GM12878 (cell line): ENCODE measurements at regions not wholly inside any gene's neighbourhood (a gene's known extent, or its start where the extent isn't known, plus 50 kb on each side); places are given as distances from the start of the nearest gene placed in this dataset.

Source experiments
- ATAC-seq: fragments of 200-7000 bp; cut with Tn5 transposase; 3 replicates; pipeline ENCODE4 v1.9.1; 2020; ENCODE audit warnings: mild to moderate bottlenecking, moderate library complexity
- BruUV-seq: library from RNA; stranded (reverse); fragments of 400-500 nt; replicated peaks from 2 replicates; lab custom pipeline; 2021; lab: Mats Ljungman, UMichigan
- CTCF ChIA-PET: fragments of 300-600 bp; sonication (Branson Sonifier 250); formaldehyde crosslinking; extraction: SDS; loops from one replicate; lab custom pipeline; 2021; ENCODE audit warnings: inconsistent platforms; lab: Yijun Ruan, JAX
- POLR2A ChIA-PET: fragments of 350-600 bp; formaldehyde crosslinking; extraction: SDS; loops from one replicate; lab custom pipeline; 2021; ENCODE audit warnings: inconsistent platforms; lab: Charles Lee
- RAD21 ChIA-PET: fragments of 300-600 bp; sonication (Branson Sonifier 250); formaldehyde crosslinking; loops from one replicate; lab custom pipeline; 2023; ENCODE audit warnings: antibody characterized with exemption; ENCODE audit not compliant: unreplicated experiment; lab: Charles Lee
- SMC1A ChIA-PET: fragments of 300-600 bp; sonication (Branson Sonifier 250); formaldehyde crosslinking; loops from one replicate; lab custom pipeline; 2023; ENCODE audit not compliant: unreplicated experiment, uncharacterized antibody; lab: Charles Lee
- DNase-seq: peaks from one replicate; pipeline ENCODE4 v3.0.0-alpha.2; 2011; ENCODE audit warnings: low read depth, low spot score
- FAIRE-seq: peaks from 3 replicates; lab custom pipeline; 2011; peaks lifted over from hg19 to GRCh38; lab: Jason Lieb, UNC
- H2AFZ ChIP-seq: 2 replicates; pipeline ENCODE4 v1.6.0; 2011; ENCODE audit warnings: low read depth, low read length, control low read depth; ENCODE audit not compliant: control insufficient read depth
- H3K27ac ChIP-seq: 2 replicates; pipeline ENCODE4 v1.5.1; 2011; ENCODE audit warnings: control low read depth; ENCODE audit not compliant: control insufficient read depth, insufficient read depth
- H3K27me3 ChIP-seq, 2 experiments: replicated peaks in 1 of 2; 2 replicates each; pipeline versions ENCODE4 v1.6.0 to v1.6.1; 2011; ENCODE audit warnings: low read length in 1 of 2; ENCODE audit not compliant: control insufficient read depth in 2 of 2, insufficient read depth in 2 of 2
- H3K36me3 ChIP-seq, 2 experiments: 2 replicates each; pipeline ENCODE4 v1.5.1; 2011; ENCODE audit warnings: low read length in 1 of 2; ENCODE audit not compliant: control insufficient read depth in 2 of 2, insufficient read depth in 2 of 2
- H3K4me1 ChIP-seq: 2 replicates; pipeline ENCODE4 v1.6.1; 2011; ENCODE audit warnings: mild to moderate bottlenecking, low read length, moderate library complexity, mixed read lengths; ENCODE audit not compliant: control insufficient read depth, insufficient read depth
- H3K4me2 ChIP-seq: 2 replicates; pipeline ENCODE4 v1.6.0; 2011; ENCODE audit warnings: control low read depth; ENCODE audit not compliant: control insufficient read depth, insufficient read depth
- H3K4me3 ChIP-seq: fragments of 200-600 bp; sonication (generic); 2 replicates; pipeline ENCODE4 v1.5.1; 2016
- H3K79me2 ChIP-seq: 2 replicates; pipeline ENCODE4 v1.6.0; 2011; ENCODE audit warnings: low read length; ENCODE audit not compliant: control insufficient read depth, insufficient read depth
- H3K9ac ChIP-seq: 2 replicates; pipeline ENCODE4 v1.8.0; 2011; ENCODE audit warnings: low read length, control low read depth, mixed read lengths; ENCODE audit not compliant: control insufficient read depth, insufficient read depth
- H3K9me3 ChIP-seq: replicated peaks from 3 replicates; pipeline ENCODE4 v1.5.1; 2011; ENCODE audit warnings: mild to moderate bottlenecking, low read length; ENCODE audit not compliant: control insufficient read depth, insufficient read depth
- H4K20me1 ChIP-seq: 2 replicates; pipeline ENCODE4 v1.6.0; 2011; ENCODE audit not compliant: control insufficient read depth, insufficient read depth
- CUX1 ChIP-seq: IDR thresholded peaks from 2 replicates; pipeline ENCODE4 v1.6.1; 2012; ENCODE audit warnings: improper control_type of control experiment, low read depth, low read length; ENCODE audit not compliant: insufficient replicate concordance
- JUNB ChIP-seq: IDR thresholded peaks from 2 replicates; pipeline ENCODE4 v1.6.1; 2016; ENCODE audit warnings: antibody characterized with exemption, mild to moderate bottlenecking
- NFYB ChIP-seq: IDR thresholded peaks from 2 replicates; pipeline ENCODE4 v1.6.1; 2011; ENCODE audit warnings: low read depth, mild to moderate bottlenecking, low read length, improper control_type of control experiment, moderate library complexity; ENCODE audit not compliant: insufficient read depth
- NKRF ChIP-seq: fragments of 450-650 bp; conservative IDR thresholded peaks from 2 replicates; pipeline ENCODE4 v1.6.1; 2017; ENCODE audit warnings: mild to moderate bottlenecking, moderate library complexity
- RELA ChIP-seq: fragments of 450-650 bp; IDR thresholded peaks from 2 replicates; pipeline ENCODE4 v1.8.0; 2014; ENCODE audit warnings: borderline replicate concordance; ENCODE audit not compliant: partially characterized antibody
- REST ChIP-seq: IDR thresholded peaks from 2 replicates; pipeline ENCODE4 v1.6.1; 2012; ENCODE audit warnings: mild to moderate bottlenecking, low read depth, low read length
- TBL1XR1 ChIP-seq: IDR thresholded peaks from 2 replicates; pipeline ENCODE4 v1.6.1; 2012; ENCODE audit warnings: low read depth, low read length, improper control_type of control experiment
- ZNF24 ChIP-seq: fragments of 450-650 bp; IDR thresholded peaks from 2 replicates; pipeline ENCODE4 v1.6.1; 2017; ENCODE audit warnings: antibody characterized with exemption, mild to moderate bottlenecking
- WGBS: methylation state at CpG from one replicate; pipeline ENCODE4 v1.1.6; 2016; ENCODE audit warnings: low lambda C conversion rate; ENCODE audit not compliant: insufficient replicate concordance, insufficient coverage; ENCODE audit errors: missing lambda C conversion rate; 5-methylcytosine and 5-hydroxymethylcytosine counted together
- in situ Hi-C: fragments of 300-500 bp; cut with MboI; formaldehyde crosslinking; loops from 9 replicates; pipeline ENCODE4 v1.14.3; 2018; ENCODE audit warnings: mixed read lengths
- intact Hi-C: fragments of 100-400 bp; cut with micrococcal nuclease; formaldehyde crosslinking; loops from one replicate; pipeline ENCODE4 v1.14.2; 2022; ENCODE audit not compliant: unreplicated experiment

GRCh38 chr2:216559625-216560156 is 61.0 kb downstream of the RPL37A start (continued):
- TF ChIP-seq REST (no peak), RELA (no peak), NKRF (no peak)

- intact Hi-C loops: no loop called here
- Histone ChIP-seq H3K9me3 (no peaks in the 10 kb centered on the region; the same call in 2 of the 3 replicates), H3K27me3 (no peaks in the 10 kb centered on the region), H2AFZ (no peak overlapping the region), H3K4me3 (no peak overlapping the region), H3K4me1 (no peaks in the 10 kb centered on the region), H4K20me1 (no peaks in the 10 kb centered on the region), H3K4me2 (no peak overlapping the region), H3K27ac (no peak overlapping the region), H3K9ac (no peak overlapping the region), H3K79me2 (no peaks in the 10 kb centered on the region), H3K36me3 (no peaks in the 10 kb centered on the region)
- ChIA-PET POLR2A (no interaction called here), CTCF (no interaction called here), SMC1A (no interaction called here), RAD21 (no interaction called here)
- ATAC-seq: no peak
- FAIRE-seq: no peak
- 58% methylated on average over 3 of the region's 3 CpGs for WGBS
- DNase-seq: no peak
- in situ Hi-C loops: no loop called here
- BruUV-seq: no TSS peak
- TF ChIP-seq JUNB (no peak), CUX1 (no peak), TBL1XR1 (no peak), ZNF24 (no peak), NFYB (no peak)
Observed at GRCh38 chr2:216560838-216561270, 62.2 kb downstream of the RPL37A start.
